ENCODE measurements at regions not wholly inside any gene's neighbourhood (a gene's known extent, or its start where the extent isn't known, plus 50 kb on each side); places are given as distances from the start of the nearest gene placed in this dataset.
A peak's percentile ranks its signal among the peaks of the same experiment; 100 is the strongest.

- TF ChIP-seq, protein P1, sequence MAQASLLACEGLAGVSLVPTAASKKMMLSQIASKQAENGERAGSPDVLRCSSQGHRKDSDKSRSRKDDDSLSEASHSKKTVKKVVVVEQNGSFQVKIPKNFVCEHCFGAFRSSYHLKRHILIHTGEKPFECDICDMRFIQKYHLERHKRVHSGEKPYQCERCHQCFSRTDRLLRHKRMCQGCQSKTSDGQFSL (CRISPR knock-in tag; IDR thresholded peaks at IDR 0.05): peak; percentile 27; the same call in 1 of the 2 replicates
- TF ChIP-seq, protein P1 (tag; IDR thresholded peaks at IDR 0.05): no peak
These were observed 51.9 kb upstream of the RAI14 start (continued) for GRCh38 chr5:34604119-34604675.

- Histone ChIP-seq H3K36me3 (ENCODE audit: control insufficient read depth, insufficient read depth, low read length) (no peaks in the 10 kb centered on the region), H3K27ac (ENCODE audit: extremely low read depth, low read depth, low read length) (no peak overlapping the region), H2AFZ (ENCODE audit: low read depth, low read length) (peak overlapping the region; percentile 81), H4K20me1 (replicated peaks; ENCODE audit: control insufficient read depth, insufficient read depth, low read length) (no peaks in the 10 kb centered on the region), H3K4me2 (ENCODE audit: insufficient read depth, low read length) (no peak overlapping the region), H3K9me1 (ENCODE audit: control insufficient read depth, insufficient read depth, low read length) (no peaks in the 10 kb centered on the region), H3K79me2 (ENCODE audit: control insufficient read depth, insufficient read depth, low read length) (no peaks in the 10 kb centered on the region), H3K4me1 (replicated peaks in 1 of 2; ENCODE audit: control insufficient read depth in 2 of 2, insufficient read depth in 2 of 2, low read length in 2 of 2) (peaks cover 0 to 11% of the 10 kb centered on the region in 2 experiments; a peak in 3 of 5 replicates), H3K9me3 (replicated peaks; ENCODE audit: control insufficient read depth, insufficient read depth, low read depth, low read length) (no peaks in the 10 kb centered on the region), H3K27me3 (ENCODE audit: control insufficient read depth in 2 of 2, insufficient read depth in 2 of 2, low read length in 2 of 2) (peaks cover 0 to 3% of the 10 kb centered on the region in 2 experiments; a peak in 1 of 5 replicates), H3K9ac (ENCODE audit: insufficient read depth in 1 of 2, low read depth in 2 of 2, low read length in 2 of 2) (no peak overlapping the region), H3K4me3 (no peak overlapping the region)
- in situ Hi-C loops (cut with MboI) (no loop called here), intact Hi-C loops (cut with micrococcal nuclease) (no loop called here)
- POLR2A ChIA-PET: no interaction called here
- DNase-seq (ENCODE audit: extremely low read depth in 1 of 4, low spot score in 3 of 4) (no peak), FAIRE-seq (no peak), ATAC-seq (no peak)
- BruUV-seq (replicated peaks): no TSS peak
- 8% methylated on average over 4 of the region's 4 CpGs for WGBS (ENCODE audit: insufficient coverage, low coverage, missing lambda C conversion rate)
- CTCF ChIA-PET (ENCODE audit: low intra/inter-chr PET ratio): no interaction called here
- TF ChIP-seq, protein P2, sequence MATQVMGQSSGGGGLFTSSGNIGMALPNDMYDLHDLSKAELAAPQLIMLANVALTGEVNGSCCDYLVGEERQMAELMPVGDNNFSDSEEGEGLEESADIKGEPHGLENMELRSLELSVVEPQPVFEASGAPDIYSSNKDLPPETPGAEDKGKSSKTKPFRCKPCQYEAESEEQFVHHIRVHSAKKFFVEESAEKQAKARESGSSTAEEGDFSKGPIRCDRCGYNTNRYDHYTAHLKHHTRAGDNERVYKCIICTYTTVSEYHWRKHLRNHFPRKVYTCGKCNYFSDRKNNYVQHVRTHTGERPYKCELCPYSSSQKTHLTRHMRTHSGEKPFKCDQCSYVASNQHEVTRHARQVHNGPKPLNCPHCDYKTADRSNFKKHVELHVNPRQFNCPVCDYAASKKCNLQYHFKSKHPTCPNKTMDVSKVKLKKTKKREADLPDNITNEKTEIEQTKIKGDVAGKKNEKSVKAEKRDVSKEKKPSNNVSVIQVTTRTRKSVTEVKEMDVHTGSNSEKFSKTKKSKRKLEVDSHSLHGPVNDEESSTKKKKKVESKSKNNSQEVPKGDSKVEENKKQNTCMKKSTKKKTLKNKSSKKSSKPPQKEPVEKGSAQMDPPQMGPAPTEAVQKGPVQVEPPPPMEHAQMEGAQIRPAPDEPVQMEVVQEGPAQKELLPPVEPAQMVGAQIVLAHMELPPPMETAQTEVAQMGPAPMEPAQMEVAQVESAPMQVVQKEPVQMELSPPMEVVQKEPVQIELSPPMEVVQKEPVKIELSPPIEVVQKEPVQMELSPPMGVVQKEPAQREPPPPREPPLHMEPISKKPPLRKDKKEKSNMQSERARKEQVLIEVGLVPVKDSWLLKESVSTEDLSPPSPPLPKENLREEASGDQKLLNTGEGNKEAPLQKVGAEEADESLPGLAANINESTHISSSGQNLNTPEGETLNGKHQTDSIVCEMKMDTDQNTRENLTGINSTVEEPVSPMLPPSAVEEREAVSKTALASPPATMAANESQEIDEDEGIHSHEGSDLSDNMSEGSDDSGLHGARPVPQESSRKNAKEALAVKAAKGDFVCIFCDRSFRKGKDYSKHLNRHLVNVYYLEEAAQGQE (IDR thresholded peaks at IDR 0.05; ENCODE audit: borderline replicate concordance): 0 out of 2 replicates have a peak, but pooled peaks have one; percentile 5
- TF ChIP-seq, protein P2 (CRISPR knock-in tag; IDR thresholded peaks at IDR 0.05; ENCODE audit: low read depth): no peak
- TF ChIP-seq ZFX (CRISPR knock-in tag; IDR thresholded peaks at IDR 0.05): no peak
- TF ChIP-seq ETV1 (tag; conservative IDR thresholded peaks at IDR 0.05; ENCODE audit: low read depth): no peak
- peak; percentile 28; the same call in 1 of the 2 replicates for TF ChIP-seq MAFG (tag; conservative IDR thresholded peaks at IDR 0.05)
- no peak for TF ChIP-seq ELF4 (CRISPR knock-in tag; IDR thresholded peaks at IDR 0.05)
- TF ChIP-seq POLR2AphosphoS5 (IDR thresholded peaks at IDR 0.05; ENCODE audit: control insufficient read depth, insufficient read depth, low read depth, low read length): no peak
- peak; percentile 90 for TF ChIP-seq CEBPB (tag; IDR thresholded peaks at IDR 0.05)
- TF ChIP-seq KLF1 (tag; IDR thresholded peaks at IDR 0.05): no peak
- no peak for TF ChIP-seq TEAD4 (IDR thresholded peaks at IDR 0.05; ENCODE audit: low read length)
- no peak for TF ChIP-seq TEAD4 (CRISPR knock-in tag; IDR thresholded peaks at IDR 0.05; ENCODE audit: borderline replicate concordance)
These were observed 50.0 kb upstream of the RAI14 start for GRCh38 chr5:34606101-34606500.

All from K562 (cell line).